ENCODE measurements at regions not wholly inside any gene's neighbourhood (a gene's known extent, or its start where the extent isn't known, plus 50 kb on each side); places are given as distances from the start of the nearest gene placed in this dataset.

DNA sequence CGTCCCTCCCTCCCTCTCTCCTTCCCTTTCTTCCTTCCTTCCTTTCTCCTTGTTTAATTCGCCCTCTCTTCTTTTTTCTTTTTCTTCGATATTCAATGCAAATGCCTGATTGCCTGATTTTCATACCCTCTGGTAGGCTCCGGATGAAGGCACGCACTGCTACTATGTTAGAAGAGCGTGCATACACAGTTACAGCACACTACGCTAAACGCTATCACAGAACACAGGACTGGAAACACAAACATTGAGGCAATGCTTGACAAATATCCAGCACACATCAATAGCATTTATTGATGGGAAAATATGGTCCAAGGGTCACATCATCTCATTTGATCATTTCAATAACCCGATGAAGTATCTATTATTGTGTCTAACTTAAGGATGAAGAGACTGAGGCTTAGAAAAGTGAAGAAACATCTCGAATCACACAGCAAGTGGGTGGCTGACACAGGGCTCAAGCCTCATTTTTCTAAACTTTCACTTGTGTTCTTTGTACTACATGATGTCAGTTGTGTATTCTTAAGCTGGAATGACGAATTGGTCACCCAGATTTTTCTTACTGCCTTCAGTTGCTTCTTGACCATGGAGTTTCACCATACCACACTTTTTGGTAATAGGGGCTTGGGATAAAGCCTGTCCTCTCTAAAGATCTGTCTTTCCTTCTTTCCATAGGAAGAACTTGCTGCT, 101.8 kb downstream of the TRIB2 start:
- TF ChIP-seq, protein P1, sequence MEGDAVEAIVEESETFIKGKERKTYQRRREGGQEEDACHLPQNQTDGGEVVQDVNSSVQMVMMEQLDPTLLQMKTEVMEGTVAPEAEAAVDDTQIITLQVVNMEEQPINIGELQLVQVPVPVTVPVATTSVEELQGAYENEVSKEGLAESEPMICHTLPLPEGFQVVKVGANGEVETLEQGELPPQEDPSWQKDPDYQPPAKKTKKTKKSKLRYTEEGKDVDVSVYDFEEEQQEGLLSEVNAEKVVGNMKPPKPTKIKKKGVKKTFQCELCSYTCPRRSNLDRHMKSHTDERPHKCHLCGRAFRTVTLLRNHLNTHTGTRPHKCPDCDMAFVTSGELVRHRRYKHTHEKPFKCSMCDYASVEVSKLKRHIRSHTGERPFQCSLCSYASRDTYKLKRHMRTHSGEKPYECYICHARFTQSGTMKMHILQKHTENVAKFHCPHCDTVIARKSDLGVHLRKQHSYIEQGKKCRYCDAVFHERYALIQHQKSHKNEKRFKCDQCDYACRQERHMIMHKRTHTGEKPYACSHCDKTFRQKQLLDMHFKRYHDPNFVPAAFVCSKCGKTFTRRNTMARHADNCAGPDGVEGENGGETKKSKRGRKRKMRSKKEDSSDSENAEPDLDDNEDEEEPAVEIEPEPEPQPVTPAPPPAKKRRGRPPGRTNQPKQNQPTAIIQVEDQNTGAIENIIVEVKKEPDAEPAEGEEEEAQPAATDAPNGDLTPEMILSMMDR (IDR thresholded peaks at IDR 0.05; ENCODE audit: low read length): no peak
- TF ChIP-seq EZH2 (optimal IDR thresholded peaks at IDR 0.05; ENCODE audit: low read depth, low read length) (no peak), EZH2phosphoT487 (IDR thresholded peaks at IDR 0.05; ENCODE audit: low read length) (no peak)
